Esophagus squamous epithelium (tissue), 4 donors: ENCODE measurements at regions not wholly inside any gene's neighbourhood (a gene's known extent, or its start where the extent isn't known, plus 50 kb on each side); places are given as distances from the start of the nearest gene placed in this dataset.

ENCODE experiments used
- POLR2A ChIP-seq, 4 donors: fragments of 450-650 bp; IDR thresholded peaks; one replicate each; pipeline ENCODE4 v1.6.1; 2017; ENCODE audit warnings: antibody characterized with exemption in 4 of 4, mild to moderate bottlenecking in 4 of 4, moderate library complexity in 3 of 4
- TF ChIP-seq, protein P1 (sequence below), 6 experiments: fragments of 450-650 bp in 4 of 6; fragments of 200-600 bp in 2 of 6; sonication (generic) in 2 of 6; IDR thresholded peaks; one replicate each; pipeline ENCODE4 v1.5.1; 2016 to 2019; ENCODE audit warnings: antibody characterized with exemption in 6 of 6, mild to moderate bottlenecking in 4 of 6, moderate library complexity in 4 of 6

DNA sequence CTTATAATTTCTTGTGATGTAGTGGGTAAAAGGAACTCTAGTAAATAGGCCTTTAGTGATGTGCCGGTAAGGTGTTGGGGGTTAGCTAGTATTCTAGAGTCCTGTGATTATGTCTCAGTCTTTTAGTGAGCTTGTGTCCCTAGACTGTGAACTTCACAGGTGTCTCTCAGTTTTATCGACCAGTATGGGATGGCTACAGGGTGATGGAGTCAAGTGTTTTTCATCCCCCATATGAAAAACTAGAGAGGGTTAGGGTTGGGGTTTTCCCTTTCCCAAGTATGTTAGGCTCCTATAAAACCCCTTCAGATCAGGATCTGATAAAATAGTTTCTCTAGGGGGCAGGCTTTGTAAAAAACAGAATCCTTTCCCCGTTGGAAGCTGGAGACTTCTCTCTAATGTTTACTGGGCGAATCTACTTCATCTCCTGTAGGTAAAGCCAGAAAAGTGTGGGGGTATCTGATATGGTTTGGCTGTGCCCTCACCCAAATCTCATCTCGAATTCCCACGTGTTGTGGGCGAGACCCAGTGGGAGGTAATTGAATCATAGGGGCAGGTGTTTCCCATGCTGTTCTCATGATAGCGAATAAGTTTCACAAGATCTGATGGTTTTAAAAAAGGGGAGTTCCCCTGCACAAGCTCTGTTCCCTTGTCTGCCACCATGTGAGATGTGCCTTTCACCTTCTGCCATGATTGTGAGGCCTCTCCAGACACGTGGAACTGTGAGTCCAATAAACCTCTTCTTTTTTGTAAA lies 120.8 kb downstream of the DTHD1 start:
- TF ChIP-seq POLR2A (IDR thresholded peaks at IDR 0.05): no peak
- TF ChIP-seq, protein P1, sequence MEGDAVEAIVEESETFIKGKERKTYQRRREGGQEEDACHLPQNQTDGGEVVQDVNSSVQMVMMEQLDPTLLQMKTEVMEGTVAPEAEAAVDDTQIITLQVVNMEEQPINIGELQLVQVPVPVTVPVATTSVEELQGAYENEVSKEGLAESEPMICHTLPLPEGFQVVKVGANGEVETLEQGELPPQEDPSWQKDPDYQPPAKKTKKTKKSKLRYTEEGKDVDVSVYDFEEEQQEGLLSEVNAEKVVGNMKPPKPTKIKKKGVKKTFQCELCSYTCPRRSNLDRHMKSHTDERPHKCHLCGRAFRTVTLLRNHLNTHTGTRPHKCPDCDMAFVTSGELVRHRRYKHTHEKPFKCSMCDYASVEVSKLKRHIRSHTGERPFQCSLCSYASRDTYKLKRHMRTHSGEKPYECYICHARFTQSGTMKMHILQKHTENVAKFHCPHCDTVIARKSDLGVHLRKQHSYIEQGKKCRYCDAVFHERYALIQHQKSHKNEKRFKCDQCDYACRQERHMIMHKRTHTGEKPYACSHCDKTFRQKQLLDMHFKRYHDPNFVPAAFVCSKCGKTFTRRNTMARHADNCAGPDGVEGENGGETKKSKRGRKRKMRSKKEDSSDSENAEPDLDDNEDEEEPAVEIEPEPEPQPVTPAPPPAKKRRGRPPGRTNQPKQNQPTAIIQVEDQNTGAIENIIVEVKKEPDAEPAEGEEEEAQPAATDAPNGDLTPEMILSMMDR (IDR thresholded peaks at IDR 0.05): no peak
